ENCODE measurements at regions not wholly inside any gene's neighbourhood (a gene's known extent, or its start where the extent isn't known, plus 50 kb on each side); places are given as distances from the start of the nearest gene placed in this dataset.

- TF ChIP-seq CTCF (IDR thresholded peaks at IDR 0.05) (no peak), EZH2 (IDR thresholded peaks at IDR 0.05; ENCODE audit: borderline replicate concordance, insufficient read depth, low read depth, low read length, poor library complexity, severe bottlenecking) (no peak)
Measured at GRCh38 chr3:16012086-16012485, 162.4 kb upstream of the GALNT15 start.
